M059J (cell line): ENCODE measurements at regions not wholly inside any gene's neighbourhood (a gene's known extent, or its start where the extent isn't known, plus 50 kb on each side); places are given as distances from the start of the nearest gene placed in this dataset.

Source experiments
- DNase-seq: peaks from one replicate; pipeline ENCODE4 v3.0.0-alpha.2; 2012; ENCODE audit warnings: low read depth

GRCh38 chr6:167565884-167566599, 241.2 kb downstream of the TTLL2 start:
- peak; percentile 18 for DNase-seq

GRCh38 chr6:167566711-167567141, 241.8 kb downstream of the TTLL2 start:
- no peak for DNase-seq

GRCh38 chr6:167567142-167568033, 242.5 kb downstream of the TTLL2 start:
- DNase-seq = peak; percentile 62

GRCh38 chr6:167568407-167569024, 243.6 kb downstream of the TTLL2 start:
- no peak for DNase-seq

- DNase-seq = no peak
These were observed 244.3 kb downstream of the TTLL2 start for GRCh38 chr6:167569041-167569805.

- DNase-seq = no peak
These were observed 245.0 kb downstream of the TTLL2 start for GRCh38 chr6:167569879-167570278.

GRCh38 chr6:167570460-167571400, 245.8 kb downstream of the TTLL2 start:
- DNase-seq = no peak

DNA sequence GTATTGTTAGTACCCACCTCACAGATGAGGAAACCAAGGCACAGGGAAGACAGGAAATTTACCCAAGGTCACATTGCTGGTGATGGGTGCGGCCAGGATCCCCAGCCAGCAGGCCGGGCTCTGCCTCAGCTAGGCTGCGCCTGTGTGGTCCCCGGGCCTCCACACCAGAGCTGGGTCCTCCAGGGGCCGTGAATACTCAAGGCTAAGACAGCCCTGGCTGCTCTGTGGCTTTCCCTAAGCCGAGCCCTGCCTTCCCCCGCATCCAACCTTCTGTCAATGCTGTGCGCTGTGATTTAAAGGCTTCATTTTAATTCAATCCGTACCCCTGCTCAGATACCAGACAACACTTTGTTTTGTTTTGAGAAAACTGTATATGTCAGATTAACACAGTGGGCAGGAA, 246.7 kb downstream of the TTLL2 start:
- no peak for DNase-seq

DNA sequence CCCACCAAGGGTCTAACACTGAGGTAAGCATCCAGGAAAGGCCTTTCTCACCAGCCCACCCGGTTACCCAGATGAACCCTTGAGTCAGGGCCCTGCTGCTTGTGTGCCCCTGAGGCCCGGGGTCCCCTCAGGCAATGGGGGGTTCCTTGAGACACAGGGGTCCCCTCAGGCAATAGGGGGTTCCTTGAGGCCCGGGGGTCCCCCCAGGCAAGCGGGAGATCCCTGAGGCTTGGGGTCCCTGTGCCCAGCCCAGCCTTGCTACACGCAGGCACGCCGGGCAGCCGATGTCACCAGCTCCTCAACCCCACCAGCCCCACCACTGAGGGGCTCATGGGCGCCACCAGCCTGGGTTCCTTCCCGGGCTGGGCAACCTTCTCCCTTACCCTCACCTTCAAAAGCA, 247.2 kb downstream of the TTLL2 start:
- DNase-seq = no peak

GRCh38 chr6:167572841-167573271, 248.0 kb downstream of the TTLL2 start:
- DNase-seq = no peak

GRCh38 chr6:167573461-167574215, 248.8 kb downstream of the TTLL2 start:
- no peak for DNase-seq

DNA sequence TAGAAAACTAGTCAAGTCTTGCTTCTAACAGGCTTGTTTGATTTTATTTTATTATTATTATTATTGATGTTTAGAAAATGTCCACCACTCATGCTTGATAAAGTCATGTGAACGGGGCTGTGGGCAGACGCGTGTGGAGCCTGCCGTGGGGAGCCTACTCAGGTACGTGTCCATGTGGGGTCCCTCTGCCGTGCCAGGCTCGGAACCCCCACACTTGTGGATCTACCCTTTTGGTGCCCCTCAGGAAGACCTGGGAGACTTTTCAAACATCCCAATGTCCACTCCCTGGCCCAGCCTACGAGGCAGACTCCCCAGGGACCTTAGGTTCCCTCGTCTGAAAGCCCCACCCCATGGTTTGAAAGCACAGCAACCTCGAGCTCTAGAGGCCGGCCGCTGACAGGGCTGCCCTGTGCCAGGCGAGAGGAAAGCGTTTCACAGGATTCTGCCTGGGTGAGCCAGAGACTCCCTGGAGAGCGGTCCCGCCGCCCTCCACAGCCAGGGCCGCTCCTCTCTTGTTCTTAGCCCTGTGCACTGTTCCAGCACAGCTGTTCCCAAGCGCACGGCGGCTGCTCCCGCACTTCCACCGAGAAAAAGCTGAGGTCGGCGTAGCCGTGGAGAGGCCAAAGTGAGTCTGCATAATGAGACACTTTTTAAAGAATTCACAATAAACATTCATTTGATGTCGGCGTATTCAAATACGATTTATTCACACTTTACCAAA, 249.7 kb downstream of the TTLL2 start:
- no peak for DNase-seq

DNA sequence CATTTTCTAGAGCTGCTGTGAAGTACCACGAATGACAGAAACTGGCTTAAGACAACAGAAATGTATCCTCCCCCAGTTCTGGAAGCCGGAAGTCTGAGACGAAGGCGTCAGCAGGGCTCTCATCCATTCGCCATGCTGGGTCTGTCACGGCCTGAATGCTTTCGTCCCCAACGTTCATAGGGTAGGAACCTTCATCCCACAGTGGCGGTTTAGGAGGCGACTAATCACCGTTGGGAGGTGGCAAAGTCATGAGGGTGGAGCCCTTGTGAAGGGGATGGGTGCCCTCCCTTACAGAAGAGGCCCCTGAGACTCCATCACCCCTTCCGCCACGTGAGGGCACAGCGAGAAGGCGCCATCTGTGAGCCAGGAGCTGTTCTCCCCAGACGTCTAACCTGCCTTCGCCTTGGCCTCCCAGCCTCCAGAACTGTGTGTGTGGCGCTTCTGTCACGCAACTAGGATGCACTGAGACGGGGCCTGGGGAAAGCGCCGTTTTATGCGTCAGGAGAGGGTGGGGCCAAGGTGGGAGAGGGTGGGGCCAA, 250.3 kb downstream of the TTLL2 start:
- peak; percentile 19 for DNase-seq

GRCh38 chr6:167576050-167576741, 250.5 kb upstream of the AFDN start:
- DNase-seq = no peak

DNA sequence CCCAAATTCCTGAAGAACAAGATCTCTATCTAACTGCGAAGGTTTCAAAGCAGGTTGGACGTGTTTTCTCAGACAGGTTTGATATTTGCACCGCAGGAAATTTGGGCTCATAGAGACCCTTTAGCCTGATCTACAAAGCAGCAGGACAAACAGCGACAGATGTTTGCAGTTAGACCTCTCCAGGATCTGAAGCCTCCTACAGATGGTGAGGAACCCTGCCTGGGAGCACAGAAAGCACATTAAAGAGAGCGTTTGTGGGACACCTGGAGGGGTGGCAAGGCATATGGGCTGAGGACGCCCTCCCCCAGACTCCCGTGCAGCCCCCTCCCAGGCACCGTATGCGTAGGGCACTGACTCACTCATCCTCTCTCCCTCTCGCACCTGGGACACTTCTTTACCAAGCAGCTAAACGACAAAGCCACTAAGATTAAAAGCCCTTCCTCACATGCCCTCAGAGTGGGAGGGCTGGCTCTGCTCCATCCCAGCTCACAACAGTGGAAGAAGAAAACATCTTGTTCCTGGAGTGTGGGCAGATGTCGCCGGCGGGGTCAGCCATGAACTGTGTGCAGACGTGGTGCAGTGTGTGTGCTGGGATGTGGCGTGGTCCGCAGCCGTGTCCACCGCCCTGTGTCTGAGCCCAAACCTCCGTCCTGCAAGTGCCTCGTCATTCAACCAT, 249.7 kb upstream of the AFDN start:
- no peak for DNase-seq

DNA sequence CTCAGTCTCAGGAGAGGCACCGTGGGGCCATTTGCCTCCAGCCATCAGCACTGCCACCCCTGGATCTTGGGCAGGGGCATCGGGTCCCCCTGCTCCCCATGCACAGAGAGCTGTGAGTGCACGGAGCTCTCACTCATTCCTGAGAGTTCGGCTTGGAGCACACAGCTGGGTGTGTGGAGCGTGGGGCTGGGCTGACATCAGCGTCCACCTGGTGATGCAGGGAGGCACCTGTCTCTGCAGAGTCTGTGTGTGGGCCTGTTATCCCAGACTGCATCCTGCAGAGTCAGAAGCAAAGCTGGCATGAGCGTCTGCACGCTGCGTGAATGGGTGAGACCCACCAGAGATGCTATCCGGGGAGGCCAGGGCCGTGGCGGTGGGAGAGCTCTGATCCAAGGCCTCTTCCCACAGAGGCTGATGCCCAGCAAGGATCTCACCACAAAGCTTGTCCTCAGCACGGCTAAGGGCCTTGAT, 248.8 kb upstream of the AFDN start:
- no peak for DNase-seq

- no peak for DNase-seq
These were observed 248.3 kb upstream of the AFDN start for GRCh38 chr6:167578371-167578901.
